ENCODE measurements at regions not wholly inside any gene's neighbourhood (a gene's known extent, or its start where the extent isn't known, plus 50 kb on each side); places are given as distances from the start of the nearest gene placed in this dataset.
"Not testable (repeated sequence)": the region's sequence is repeated elsewhere in the genome, so short reads cannot be mapped to it uniquely, and the experiment has no call there.

DNA sequence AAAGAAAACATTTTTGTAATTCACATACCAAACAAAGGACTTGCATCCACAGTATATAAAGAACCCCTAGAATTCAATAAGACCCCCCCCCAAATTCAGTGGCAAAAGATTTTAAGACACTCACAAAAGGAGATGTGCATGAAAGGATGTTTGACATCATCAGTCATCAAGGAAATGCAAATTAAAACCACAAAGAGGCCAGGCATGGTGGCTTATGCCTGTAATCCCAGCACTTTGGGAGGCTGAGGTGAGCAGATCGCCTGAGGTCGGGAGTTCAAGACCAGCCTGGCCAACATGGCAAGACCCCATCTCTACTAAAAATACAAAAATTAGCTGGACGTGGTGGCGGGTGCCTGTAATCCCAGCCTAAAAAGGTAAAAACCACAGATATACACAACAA is 61.3 kb downstream of the AIPL1 start:
- not testable (repeated sequence) for DNase-seq (ENCODE audit: low read depth); H3K4me3 ChIP-seq (ENCODE audit: low read depth, low read length)

DNA sequence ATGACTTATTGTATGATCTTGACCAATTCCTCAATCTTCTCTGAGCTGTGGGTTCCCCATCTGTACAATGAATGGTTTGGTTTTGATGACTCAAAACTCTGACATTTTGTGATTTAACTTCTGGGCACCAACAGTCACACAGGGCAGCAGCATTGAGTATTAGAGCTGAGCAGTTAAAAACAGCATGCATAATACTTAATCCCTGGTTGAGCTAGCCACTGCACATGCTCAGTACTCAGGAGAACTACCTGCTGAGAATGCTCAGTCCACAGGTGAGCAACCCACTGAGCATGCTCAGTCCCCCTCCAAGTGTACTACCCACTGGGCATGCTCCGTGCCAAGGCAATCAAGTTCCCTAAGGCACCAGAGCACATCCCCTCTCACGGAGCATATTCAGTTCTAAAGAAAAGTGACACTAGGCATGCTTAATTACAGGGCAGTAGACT is 68.7 kb downstream of the AIPL1 start:
- no peak overlapping the region for H3K4me3 ChIP-seq (ENCODE audit: low read depth, low read length)
- DNase-seq (ENCODE audit: low read depth): peak; percentile 17

DNA sequence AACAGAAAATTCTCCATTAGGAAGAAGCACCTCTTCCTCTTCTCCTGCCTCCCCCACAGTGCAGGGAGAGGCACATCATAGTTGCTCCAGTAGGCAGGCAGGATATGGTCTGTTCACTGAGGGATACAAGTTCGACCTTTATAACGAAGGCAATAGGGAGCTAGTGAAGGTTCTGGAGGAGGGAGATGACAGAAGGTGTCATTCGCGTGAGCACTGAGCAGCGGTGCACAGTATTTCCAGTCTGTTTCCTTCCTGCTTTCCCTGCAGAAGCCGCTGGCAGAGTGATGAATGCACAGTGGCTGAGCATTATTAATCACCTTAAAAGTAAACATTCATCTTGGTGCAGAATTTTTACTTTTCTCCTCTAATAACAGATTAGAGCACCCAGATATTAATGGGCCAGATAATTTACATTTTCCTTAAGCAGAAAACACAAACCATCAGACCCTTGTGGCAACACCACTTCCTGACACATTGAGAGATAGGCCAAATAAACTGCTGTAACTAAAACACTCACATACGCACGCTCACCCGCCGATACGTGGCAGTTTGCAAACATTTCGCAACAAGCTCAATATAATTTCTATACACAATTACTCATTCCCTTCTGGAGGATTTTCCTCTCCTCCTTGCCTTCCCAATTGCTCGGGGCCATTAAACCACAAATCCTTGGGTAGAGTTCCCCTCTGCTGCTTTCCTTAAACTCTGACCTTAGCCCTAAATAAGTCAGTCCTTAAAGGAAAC is 69.5 kb downstream of the AIPL1 start:
- no peak overlapping the region for H3K4me3 ChIP-seq (ENCODE audit: low read depth, low read length)
- TF ChIP-seq, protein P1, sequence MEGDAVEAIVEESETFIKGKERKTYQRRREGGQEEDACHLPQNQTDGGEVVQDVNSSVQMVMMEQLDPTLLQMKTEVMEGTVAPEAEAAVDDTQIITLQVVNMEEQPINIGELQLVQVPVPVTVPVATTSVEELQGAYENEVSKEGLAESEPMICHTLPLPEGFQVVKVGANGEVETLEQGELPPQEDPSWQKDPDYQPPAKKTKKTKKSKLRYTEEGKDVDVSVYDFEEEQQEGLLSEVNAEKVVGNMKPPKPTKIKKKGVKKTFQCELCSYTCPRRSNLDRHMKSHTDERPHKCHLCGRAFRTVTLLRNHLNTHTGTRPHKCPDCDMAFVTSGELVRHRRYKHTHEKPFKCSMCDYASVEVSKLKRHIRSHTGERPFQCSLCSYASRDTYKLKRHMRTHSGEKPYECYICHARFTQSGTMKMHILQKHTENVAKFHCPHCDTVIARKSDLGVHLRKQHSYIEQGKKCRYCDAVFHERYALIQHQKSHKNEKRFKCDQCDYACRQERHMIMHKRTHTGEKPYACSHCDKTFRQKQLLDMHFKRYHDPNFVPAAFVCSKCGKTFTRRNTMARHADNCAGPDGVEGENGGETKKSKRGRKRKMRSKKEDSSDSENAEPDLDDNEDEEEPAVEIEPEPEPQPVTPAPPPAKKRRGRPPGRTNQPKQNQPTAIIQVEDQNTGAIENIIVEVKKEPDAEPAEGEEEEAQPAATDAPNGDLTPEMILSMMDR (IDR thresholded peaks at IDR 0.05; ENCODE audit: low read depth, low read length): no peak
- TF ChIP-seq, protein P2, sequence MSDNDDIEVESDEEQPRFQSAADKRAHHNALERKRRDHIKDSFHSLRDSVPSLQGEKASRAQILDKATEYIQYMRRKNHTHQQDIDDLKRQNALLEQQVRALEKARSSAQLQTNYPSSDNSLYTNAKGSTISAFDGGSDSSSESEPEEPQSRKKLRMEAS (IDR thresholded peaks at IDR 0.05; ENCODE audit: low read depth, low read length): no peak; the same call in 1 of the 2 replicates
- TF ChIP-seq POLR2A (IDR thresholded peaks at IDR 0.05; ENCODE audit: extremely low read depth, insufficient read length): no peak
- peak; percentile 60 for DNase-seq (ENCODE audit: low read depth)

More for the DNA sequence above, 68.7 kb downstream of the AIPL1 start:
- TF ChIP-seq, protein P1 (IDR thresholded peaks at IDR 0.05; ENCODE audit: low read depth, low read length): no peak
- TF ChIP-seq, protein P2 (IDR thresholded peaks at IDR 0.05; ENCODE audit: low read depth, low read length): no peak
- no peak for TF ChIP-seq POLR2A (IDR thresholded peaks at IDR 0.05; ENCODE audit: extremely low read depth, insufficient read length)
- TF ChIP-seq MYC (IDR thresholded peaks at IDR 0.05; ENCODE audit: low read depth, low read length): no peak

DNA sequence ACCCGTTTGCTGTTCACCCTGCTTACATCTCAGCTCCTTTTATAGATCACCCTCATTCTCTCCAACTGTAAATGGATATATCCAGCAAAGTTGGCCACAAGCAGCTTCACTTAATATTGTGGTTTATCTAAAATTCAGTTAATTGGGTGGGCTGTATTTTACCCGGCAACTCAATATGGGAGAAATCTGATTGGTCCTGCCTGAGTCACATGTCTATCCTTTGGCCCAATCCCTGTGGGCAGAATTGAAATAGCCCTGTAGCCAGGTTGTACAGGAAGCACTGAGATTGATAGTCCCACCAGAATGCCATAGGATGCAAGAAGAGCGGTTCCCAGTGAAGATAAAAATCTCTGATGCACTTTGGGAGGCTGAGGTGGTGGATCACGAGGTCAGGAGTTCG is 73.2 kb downstream of the AIPL1 start:
- no peak overlapping the region for H3K4me3 ChIP-seq (ENCODE audit: low read depth, low read length)
- no peak for TF ChIP-seq POLR2A (IDR thresholded peaks at IDR 0.05; ENCODE audit: extremely low read depth, insufficient read length)
- TF ChIP-seq, protein P2 (IDR thresholded peaks at IDR 0.05; ENCODE audit: low read depth, low read length): no peak
- no peak for TF ChIP-seq MYC (IDR thresholded peaks at IDR 0.05; ENCODE audit: low read depth, low read length)
- TF ChIP-seq, protein P1 (IDR thresholded peaks at IDR 0.05; ENCODE audit: low read depth, low read length): no peak
- no peak for DNase-seq (ENCODE audit: low read depth)

DNA sequence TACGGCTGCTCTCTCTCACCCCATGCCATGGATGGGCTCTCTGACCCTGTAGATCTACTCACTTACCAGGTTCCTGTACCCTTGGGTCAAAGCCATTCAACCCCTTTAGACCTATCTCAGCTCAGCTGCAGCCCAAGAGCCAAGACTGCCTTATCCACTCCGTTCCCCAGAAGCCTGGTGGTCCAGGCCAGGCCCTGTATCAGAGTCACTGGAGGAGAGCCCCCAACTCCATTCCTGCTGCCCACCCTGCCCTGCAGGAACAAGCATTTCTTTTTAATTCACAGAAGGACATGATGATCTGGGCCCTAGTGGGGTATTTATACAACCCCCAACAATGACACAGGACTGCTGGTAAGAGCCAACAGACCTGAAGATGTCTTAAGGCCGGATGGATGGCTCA is 76.8 kb downstream of the AIPL1 start:
- DNase-seq (ENCODE audit: low read depth): no peak
- TF ChIP-seq, protein P1 (IDR thresholded peaks at IDR 0.05; ENCODE audit: low read depth, low read length): no peak
- TF ChIP-seq, protein P2 (IDR thresholded peaks at IDR 0.05; ENCODE audit: low read depth, low read length): no peak
- TF ChIP-seq POLR2A (IDR thresholded peaks at IDR 0.05; ENCODE audit: extremely low read depth, insufficient read length): no peak
- no peak for TF ChIP-seq MYC (IDR thresholded peaks at IDR 0.05; ENCODE audit: low read depth, low read length)
- H3K4me3 ChIP-seq (ENCODE audit: low read depth, low read length): no peak overlapping the region

DNA sequence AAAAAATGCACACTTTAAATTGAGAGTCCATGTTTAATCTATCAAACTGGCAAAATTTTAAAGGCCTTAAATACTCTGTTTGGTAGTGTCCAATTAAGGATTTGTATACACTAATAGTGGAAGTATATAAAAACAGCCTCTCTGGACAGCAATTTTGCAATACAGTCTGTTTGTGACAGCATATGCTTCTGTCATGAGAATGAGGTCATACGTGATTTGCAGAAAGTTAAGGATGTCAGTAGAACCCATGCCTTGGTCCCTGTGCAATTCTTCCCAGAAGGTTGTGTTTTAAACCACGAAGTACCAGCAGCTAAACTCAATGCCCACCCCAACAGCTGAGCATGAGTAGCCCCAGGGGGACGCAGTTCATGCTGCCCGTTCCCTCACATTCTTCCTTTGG is 78.4 kb downstream of the AIPL1 start:
- no peak overlapping the region for H3K4me3 ChIP-seq (ENCODE audit: low read depth, low read length)
- DNase-seq (ENCODE audit: low read depth): no peak
- TF ChIP-seq MYC (IDR thresholded peaks at IDR 0.05; ENCODE audit: low read depth, low read length) (no peak), POLR2A (IDR thresholded peaks at IDR 0.05; ENCODE audit: extremely low read depth, insufficient read length) (no peak)
- TF ChIP-seq, protein P1 (IDR thresholded peaks at IDR 0.05; ENCODE audit: low read depth, low read length): no peak

All from NB4 (cell line).